HCT116 (cell line): ENCODE measurements at regions not wholly inside any gene's neighbourhood (a gene's known extent, or its start where the extent isn't known, plus 50 kb on each side); places are given as distances from the start of the nearest gene placed in this dataset.

ENCODE experiments used
- ATAC-seq: fragments of 200-7000 bp; cut with Tn5 transposase; 2 replicates; pipeline ENCODE4 v1.9.1; 2020; ENCODE audit warnings: mild to moderate bottlenecking, moderate library complexity
- BruUV-seq: library from RNA; stranded (reverse); fragments of 400-500 nt; replicated peaks from 2 replicates; lab custom pipeline; 2021; lab: Mats Ljungman, UMichigan
- CTCF ChIA-PET: fragments of 300-600 bp; sonication (Branson Sonifier 250); formaldehyde crosslinking; loops from one replicate; lab custom pipeline; 2021; ENCODE audit warnings: antibody characterized with exemption; lab: Charles Lee
- POLR2A ChIA-PET: fragments of 300-600, 350-600 bp; sonication (Branson Sonifier 250); formaldehyde crosslinking; loops from one replicate; lab custom pipeline; 2021; ENCODE audit warnings: antibody characterized with exemption; lab: Charles Lee
- RAD21 ChIA-PET, 2 experiments: fragments of 300-600 bp; sonication (Branson Sonifier 250); formaldehyde crosslinking; loops; one replicate each; lab custom pipeline; 2023; ENCODE audit warnings: low total read pairs in 2 of 2; ENCODE audit not compliant: uncharacterized antibody in 2 of 2, unreplicated experiment in 2 of 2, low non-redundant PET in 1 of 2; lab: Charles Lee
- DNase-seq: peaks from one replicate; pipeline ENCODE4 v3.0.0-alpha.2; 2010; ENCODE audit warnings: low read depth, low spot score
- H2AFZ ChIP-seq: fragments of 200-600 bp; shearing (Covaris generic), sonication (generic); 2 replicates; pipeline ENCODE4 v1.6.1; 2017; ENCODE audit warnings: low read depth, mixed run types, mixed read lengths, antibody characterized with exemption, low read length; ENCODE audit not compliant: poor library complexity, severe bottlenecking
- H3K27ac ChIP-seq: 2 replicates; pipeline ENCODE4 v1.5.1; 2012; ENCODE audit warnings: low read depth, low read length
- H3K27me3 ChIP-seq: fragments of 200-600 bp; sonication (generic); 2 replicates; pipeline ENCODE4 v1.6.1; 2016; ENCODE audit warnings: mixed run types, low read length, mixed read lengths; ENCODE audit not compliant: insufficient read depth
- H3K36me3 ChIP-seq, 2 experiments: fragments of 200-500 bp in 1 of 2; fragments of 200-600 bp in 1 of 2; sonication (Bioruptor generic) in 1 of 2; sonication (generic) in 1 of 2; 2 replicates each; pipeline versions ENCODE4 v1.5.1 to v1.6.1; 2014 to 2016; ENCODE audit warnings: low read length in 2 of 2, inconsistent platforms in 1 of 2, mixed read lengths in 1 of 2, mixed run types in 1 of 2; ENCODE audit not compliant: insufficient read depth in 2 of 2, control insufficient read depth in 1 of 2
- H3K4me1 ChIP-seq, 2 experiments: fragments of 200-600 bp in 1 of 2; sonication (generic) in 1 of 2; 2 replicates each; pipeline versions ENCODE4 v1.5.1 to v1.6.1; 2012 to 2017; ENCODE audit warnings: low read length in 2 of 2, inconsistent platforms in 1 of 2, mild to moderate bottlenecking in 1 of 2, mixed read lengths in 1 of 2, mixed run types in 1 of 2, moderate library complexity in 1 of 2; ENCODE audit not compliant: insufficient read depth in 2 of 2, control insufficient read depth in 1 of 2
- H3K4me2 ChIP-seq: fragments of 200-600 bp; sonication (generic); 2 replicates; pipeline ENCODE4 v1.6.1; 2017; ENCODE audit warnings: mixed run types, low read length, mixed read lengths
- H3K4me3 ChIP-seq, 2 experiments: fragments of 200-600 bp in 1 of 2; sonication (generic) in 1 of 2; replicated peaks in 1 of 2; 2 replicates each; pipeline ENCODE4 v1.5.1; 2011 to 2016; ENCODE audit warnings: low read length in 2 of 2, control low read depth in 1 of 2, low read depth in 1 of 2, mild to moderate bottlenecking in 1 of 2, mixed read lengths in 1 of 2, mixed run types in 1 of 2
- H3K79me2 ChIP-seq: fragments of 200-600 bp; sonication (generic); 2 replicates; pipeline ENCODE4 v1.6.1; 2017; ENCODE audit warnings: mild to moderate bottlenecking, mixed run types, low read length, moderate library complexity, mixed read lengths; ENCODE audit not compliant: insufficient read depth
- H3K9ac ChIP-seq: fragments of 200-600 bp; sonication (generic); 2 replicates; pipeline ENCODE4 v1.6.1; 2016; ENCODE audit warnings: low read length, mixed read lengths
- H3K9me2 ChIP-seq: fragments of 200-600 bp; sonication (generic), shearing (Covaris generic); 2 replicates; pipeline ENCODE4 v1.6.1; 2017; ENCODE audit warnings: mixed run types, mild to moderate bottlenecking, moderate library complexity; ENCODE audit not compliant: insufficient read depth
- H3K9me3 ChIP-seq, 2 experiments: fragments of 200-500 bp in 1 of 2; fragments of 200-600 bp in 1 of 2; sonication (Bioruptor generic) in 1 of 2; sonication (generic) in 1 of 2; 2 replicates each; pipeline ENCODE4 v1.6.1; 2014 to 2017; ENCODE audit warnings: low read length in 2 of 2, mixed read lengths in 2 of 2, inconsistent platforms in 1 of 2, low read depth in 1 of 2, mild to moderate bottlenecking in 1 of 2, mixed run types in 1 of 2, moderate library complexity in 1 of 2; ENCODE audit not compliant: control insufficient read depth in 1 of 2, insufficient read depth in 1 of 2
- H4K20me1 ChIP-seq: fragments of 200-600 bp; sonication (generic), shearing (Covaris generic); 2 replicates; pipeline ENCODE4 v1.6.1; 2017; ENCODE audit warnings: mixed run types, mild to moderate bottlenecking, moderate library complexity; ENCODE audit not compliant: insufficient read depth
- ATF3 ChIP-seq: IDR thresholded peaks from 2 replicates; pipeline ENCODE4 v1.6.1; 2012
- CBX3 ChIP-seq: IDR thresholded peaks from 2 replicates; pipeline ENCODE4 v1.6.1; 2012; ENCODE audit warnings: low read depth
- CEBPB ChIP-seq: IDR thresholded peaks from 2 replicates; pipeline ENCODE4 v1.6.1; 2012; ENCODE audit warnings: low read depth
- EGR1 ChIP-seq: IDR thresholded peaks from 2 replicates; pipeline ENCODE4 v1.6.1; 2012; ENCODE audit warnings: low read depth
- ELF1 ChIP-seq: IDR thresholded peaks from 2 replicates; pipeline ENCODE4 v1.6.1; 2012; ENCODE audit warnings: low read depth, borderline replicate concordance
- EZH2 ChIP-seq: fragments of 200-600 bp; sonication (generic); IDR thresholded peaks from 2 replicates; pipeline ENCODE4 v1.6.1; 2017; ENCODE audit warnings: antibody characterized with exemption, mixed run types
- FOSL1 ChIP-seq: IDR thresholded peaks from 2 replicates; pipeline ENCODE4 v1.6.1; 2012; ENCODE audit warnings: low read depth
- JUND ChIP-seq: IDR thresholded peaks from 2 replicates; pipeline ENCODE4 v1.6.1; 2012
- MAX ChIP-seq: IDR thresholded peaks from 2 replicates; pipeline ENCODE4 v1.6.1; 2012
- POLR2A ChIP-seq: IDR thresholded peaks from 2 replicates; pipeline ENCODE4 v1.7.0; 2011; ENCODE audit warnings: borderline replicate concordance; ENCODE audit not compliant: insufficient read depth, insufficient read length; ENCODE audit errors: extremely low read depth
- POLR2AphosphoS5 ChIP-seq: IDR thresholded peaks from 2 replicates; pipeline ENCODE4 v1.6.1; 2011; ENCODE audit warnings: mild to moderate bottlenecking, low read depth, low read length, moderate library complexity
- REST ChIP-seq: IDR thresholded peaks from 2 replicates; pipeline ENCODE4 v1.6.1; 2012; ENCODE audit warnings: low read depth
- SIN3A ChIP-seq: IDR thresholded peaks from 2 replicates; pipeline ENCODE4 v1.6.1; 2012; ENCODE audit warnings: low read depth
- SP1 ChIP-seq: IDR thresholded peaks from 2 replicates; pipeline ENCODE4 v1.6.1; 2012; ENCODE audit warnings: low read depth
- SRF ChIP-seq: IDR thresholded peaks from 2 replicates; pipeline ENCODE4 v1.6.1; 2012; ENCODE audit warnings: low read depth
- TCF7L2 ChIP-seq: IDR thresholded peaks from 2 replicates; pipeline ENCODE4 v1.7.0; 2011; ENCODE audit warnings: borderline replicate concordance, inconsistent platforms; ENCODE audit not compliant: insufficient read depth, insufficient read length; ENCODE audit errors: extremely low read depth
- ZBTB33 ChIP-seq: IDR thresholded peaks from 2 replicates; pipeline ENCODE4 v1.6.1; 2011; ENCODE audit warnings: mild to moderate bottlenecking, low read length, moderate library complexity; ENCODE audit not compliant: insufficient replicate concordance; ENCODE audit errors: extremely low read depth
- ZFX ChIP-seq: fragments of 450-650 bp; IDR thresholded peaks from 2 replicates; pipeline ENCODE4 v1.6.1; 2017
- ZNF274 ChIP-seq: fragments of 200-500 bp; sonication (Bioruptor generic); IDR thresholded peaks from 2 replicates; pipeline ENCODE4 v1.6.1; 2014; ENCODE audit warnings: mild to moderate bottlenecking, low read depth, low read length, inconsistent platforms
- intact Hi-C: fragments of 100-400 bp; cut with micrococcal nuclease; formaldehyde crosslinking; loops from 2 replicates; pipeline ENCODE4 v1.10.0; 2022

GRCh38 chrX:28126886-28127285, 145.6 kb upstream of the DCAF8L1 start:
- no peak overlapping the region for H3K4me3 ChIP-seq
- no peak for TF ChIP-seq POLR2AphosphoS5
- no peak for TF ChIP-seq ZFX
- no peak for TF ChIP-seq ELF1
- no peak for TF ChIP-seq ATF3
- TF ChIP-seq SRF = no peak
- no peak for TF ChIP-seq REST
- no peak for TF ChIP-seq FOSL1
- TF ChIP-seq CBX3 = no peak
- TF ChIP-seq CEBPB = no peak
- TF ChIP-seq ZBTB33 = no peak
- no peak for TF ChIP-seq EZH2
- TF ChIP-seq POLR2A = no peak
- TF ChIP-seq SIN3A = no peak
- no peak for TF ChIP-seq MAX
- TF ChIP-seq JUND = no peak
- TF ChIP-seq ZNF274 = no peak
- no peak for TF ChIP-seq TCF7L2
- TF ChIP-seq EGR1 = no peak
- TF ChIP-seq SP1 = no peak
- intact Hi-C loops = no loop called here
- ChIA-PET POLR2A (no interaction called here), CTCF (no interaction called here), RAD21 (no interaction called here)
- no peaks in the 10 kb centered on the region for H3K4me1 ChIP-seq
- no peak overlapping the region for H3K9ac ChIP-seq
- no peaks in the 10 kb centered on the region for H3K9me3 ChIP-seq
- ATAC-seq (no peak), DNase-seq (no peak)
- H3K27me3 ChIP-seq = no peaks in the 10 kb centered on the region
- no peak overlapping the region for H2AFZ ChIP-seq
- H3K4me2 ChIP-seq = no peak overlapping the region
- no peaks in the 10 kb centered on the region for H3K79me2 ChIP-seq
- H3K36me3 ChIP-seq = no peaks in the 10 kb centered on the region
- no peaks in the 10 kb centered on the region for H3K9me2 ChIP-seq
- H3K27ac ChIP-seq = no peak overlapping the region
- no TSS peak for BruUV-seq
- H4K20me1 ChIP-seq = no peaks in the 10 kb centered on the region
